ENCODE measurements at regions not wholly inside any gene's neighbourhood (a gene's known extent, or its start where the extent isn't known, plus 50 kb on each side); places are given as distances from the start of the nearest gene placed in this dataset.

GRCh38 chr2:142236181-142236580 is 105.4 kb upstream of the LRP1B start:
- Mint-ChIP-seq H3K4me1 (no peaks in the 10 kb centered on the region), H3K27me3 (ENCODE audit: low read depth in 3 of 3) (peaks cover 0 to 2% (median 0%) of the 10 kb centered on the region in 3 donors), H3K9me3 (peaks cover 0 to 1% (median 0%) of the 10 kb centered on the region in 7 donors), H3K4me3 (no peak overlapping the region), H3K27ac (no peak overlapping the region), H3K36me3 (no peaks in the 10 kb centered on the region)
- intact Hi-C loops (cut with micrococcal nuclease): no loop called here
- Histone ChIP-seq H3K4me1 (ENCODE audit: control insufficient read depth in 1 of 2, insufficient read depth in 2 of 2, low read length in 2 of 2) (no peaks in the 10 kb centered on the region), H3K4me2 (replicated peaks; ENCODE audit: extremely low read depth, low read length, poor library complexity, severe bottlenecking) (no peak overlapping the region), H3K9ac (ENCODE audit: insufficient read depth, low read length, poor library complexity, severe bottlenecking) (no peak overlapping the region), H3K27me3 (ENCODE audit: control insufficient read depth in 2 of 2, insufficient read depth in 2 of 2, low read length in 2 of 2) (no peaks in the 10 kb centered on the region), H2AFZ (ENCODE audit: insufficient read depth, low read depth, low read length, poor library complexity, severe bottlenecking) (no peak overlapping the region), H3K27ac (ENCODE audit: low read depth in 1 of 2, low read length in 2 of 2) (no peak overlapping the region), H4K20me1 (ENCODE audit: insufficient read depth, low read length) (no peaks in the 10 kb centered on the region), H3K9me3 (replicated peaks in 1 of 2; ENCODE audit: control insufficient read depth in 1 of 2, insufficient read depth in 1 of 2, low read length in 2 of 2) (no peaks in the 10 kb centered on the region), H3K36me3 (replicated peaks in 1 of 2; ENCODE audit: control insufficient read depth in 1 of 2, insufficient read depth in 2 of 2, low read length in 2 of 2) (no peaks in the 10 kb centered on the region), H3K79me2 (ENCODE audit: insufficient read depth, low read length) (no peaks in the 10 kb centered on the region), H3K4me3 (replicated peaks in 1 of 3; ENCODE audit: low read depth in 2 of 3, low read length in 3 of 3) (no peak overlapping the region)
- no peak for DNase-seq
- WGBS (ENCODE audit: insufficient coverage): no CpG with 5 or more reads among the region's 2 CpGs
- TF ChIP-seq CTCF (IDR thresholded peaks at IDR 0.05): no peak

GRCh38 chr2:142234741-142235140 is 103.9 kb upstream of the LRP1B start:
- no peak for DNase-seq
- peaks cover 0 to 2% (median 0%) of the 10 kb centered on the region in 7 donors for H3K9me3 Mint-ChIP-seq
- H3K27me3 ChIP-seq (ENCODE audit: control insufficient read depth in 2 of 2, insufficient read depth in 2 of 2, low read length in 2 of 2): no peaks in the 10 kb centered on the region
- no peaks in the 10 kb centered on the region for H3K4me1 Mint-ChIP-seq
- H3K79me2 ChIP-seq (ENCODE audit: insufficient read depth, low read length): no peaks in the 10 kb centered on the region
- H2AFZ ChIP-seq (ENCODE audit: insufficient read depth, low read depth, low read length, poor library complexity, severe bottlenecking): no peak overlapping the region
- no peaks in the 10 kb centered on the region for H3K36me3 ChIP-seq (replicated peaks in 1 of 2; ENCODE audit: control insufficient read depth in 1 of 2, insufficient read depth in 2 of 2, low read length in 2 of 2)
- no peaks in the 10 kb centered on the region for H3K36me3 Mint-ChIP-seq
- 40% methylated on average over 1 of the region's 3 CpGs for WGBS (ENCODE audit: insufficient coverage)
- H3K27ac ChIP-seq (ENCODE audit: low read depth in 1 of 2, low read length in 2 of 2): no peak overlapping the region
- H3K9ac ChIP-seq (ENCODE audit: insufficient read depth, low read length, poor library complexity, severe bottlenecking): no peak overlapping the region
- no peak overlapping the region for H3K4me3 ChIP-seq (replicated peaks in 1 of 3; ENCODE audit: low read depth in 2 of 3, low read length in 3 of 3)
- no peak overlapping the region for H3K4me2 ChIP-seq (replicated peaks; ENCODE audit: extremely low read depth, low read length, poor library complexity, severe bottlenecking)
- H3K27ac Mint-ChIP-seq: no peak overlapping the region
- no peak for TF ChIP-seq CTCF (IDR thresholded peaks at IDR 0.05)
- H4K20me1 ChIP-seq (ENCODE audit: insufficient read depth, low read length): no peaks in the 10 kb centered on the region
- intact Hi-C loops (cut with micrococcal nuclease): no loop called here
- no peaks in the 10 kb centered on the region for H3K9me3 ChIP-seq (replicated peaks in 1 of 2; ENCODE audit: control insufficient read depth in 1 of 2, insufficient read depth in 1 of 2, low read length in 2 of 2)
- H3K27me3 Mint-ChIP-seq (ENCODE audit: low read depth in 3 of 3): no peaks in the 10 kb centered on the region
- no peaks in the 10 kb centered on the region for H3K4me1 ChIP-seq (ENCODE audit: control insufficient read depth in 1 of 2, insufficient read depth in 2 of 2, low read length in 2 of 2)
- no peak overlapping the region for H3K4me3 Mint-ChIP-seq
